HG03520 (cell line): ENCODE measurements at regions not wholly inside any gene's neighbourhood (a gene's known extent, or its start where the extent isn't known, plus 50 kb on each side); places are given as distances from the start of the nearest gene placed in this dataset.

Experiments
- ATAC-seq: cut with Tn5 transposase; IDR thresholded peaks from one replicate; pipeline ENCODE4 v1.9.1; 2021; ENCODE audit warnings: mild to moderate bottlenecking, moderate library complexity; ENCODE audit not compliant: unreplicated experiment

DNA sequence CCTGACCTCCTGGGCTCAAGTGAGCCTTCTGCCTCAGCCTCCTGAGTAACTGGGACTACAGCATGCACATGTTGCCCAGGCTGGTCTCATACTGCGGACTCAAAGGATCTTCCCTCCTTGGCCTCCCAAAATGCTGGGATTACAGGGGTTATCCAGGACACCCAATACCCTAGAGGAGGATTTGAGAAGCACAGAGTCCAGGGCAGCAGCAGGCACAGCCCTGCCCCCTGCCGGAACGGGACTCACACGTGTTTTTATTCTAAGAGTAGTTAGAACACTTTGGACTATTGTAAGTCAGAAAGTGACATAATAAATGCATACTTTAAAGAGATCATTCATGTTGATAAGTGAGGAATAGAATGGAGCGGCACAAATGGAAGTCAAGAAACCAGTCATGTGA lies 80.2 kb downstream of the C6orf118 start:
- no peak for ATAC-seq

DNA sequence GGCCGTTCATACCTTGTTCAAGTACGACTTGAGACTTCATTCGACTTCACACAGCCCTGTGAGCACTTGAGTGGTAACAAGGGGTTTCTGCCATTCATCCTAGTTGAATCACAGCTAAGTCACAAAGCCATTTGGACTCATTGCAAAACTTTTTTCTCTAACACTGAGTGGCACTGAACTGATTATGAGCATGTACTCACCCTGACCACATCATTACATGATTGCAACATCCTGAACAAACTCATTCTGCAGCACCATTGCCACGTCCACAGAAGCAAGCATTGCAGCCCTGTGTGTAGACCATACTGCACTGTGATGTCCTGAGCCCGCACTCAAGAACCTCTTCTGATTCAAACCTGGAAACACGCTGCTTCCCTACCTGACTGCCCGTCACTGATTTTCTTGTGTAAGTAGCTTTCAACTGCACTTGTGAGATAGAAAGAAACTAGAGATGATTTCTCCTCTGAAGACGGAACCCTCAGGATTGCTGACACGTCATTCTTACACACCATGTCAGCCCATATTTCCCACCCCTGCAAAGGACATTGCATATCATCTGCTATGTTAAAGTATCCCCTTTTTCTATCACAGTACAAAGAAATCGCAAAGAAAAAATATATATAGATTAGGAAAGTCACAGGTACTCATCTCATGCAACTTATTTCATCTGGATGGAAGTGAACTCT lies 81.6 kb downstream of the C6orf118 start:
- no peak for ATAC-seq

DNA sequence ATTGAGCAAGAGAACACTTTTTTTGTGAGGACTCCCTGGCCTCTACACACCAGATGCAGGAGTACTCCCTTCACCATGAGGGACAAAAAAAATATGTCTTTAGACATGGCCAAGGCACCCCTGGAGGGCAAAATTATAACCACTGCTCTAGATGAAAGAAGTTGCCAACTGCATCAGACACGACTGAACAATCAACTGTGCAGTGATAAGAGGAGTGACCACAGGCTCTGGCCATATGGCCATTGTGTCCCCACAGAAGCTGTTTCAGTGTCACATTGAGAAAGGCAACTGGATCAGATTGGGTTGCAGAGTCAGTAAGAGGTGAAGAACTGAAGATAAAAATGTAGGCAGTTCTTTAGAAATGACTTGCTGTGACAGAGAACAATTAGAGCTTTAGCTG lies 85.7 kb downstream of the C6orf118 start:
- ATAC-seq = no peak

DNA sequence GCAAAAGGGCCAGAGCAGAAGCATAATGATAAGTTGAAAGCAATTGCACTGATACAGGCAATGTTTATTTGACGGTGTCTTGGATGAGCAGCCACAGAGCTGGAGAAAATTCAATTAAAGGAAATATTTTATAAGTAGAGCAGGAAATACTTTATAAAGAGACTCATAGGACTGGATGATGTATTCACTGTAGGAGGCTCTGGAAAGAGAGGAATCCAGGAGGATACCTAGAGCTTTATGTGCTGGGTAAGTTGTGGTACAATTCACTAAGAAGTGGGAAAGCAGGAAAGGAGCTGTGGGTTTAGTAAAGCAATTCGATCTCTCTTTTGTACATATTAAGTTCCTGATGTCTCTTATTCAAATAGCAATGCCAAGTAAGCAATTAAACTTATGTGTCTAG lies 86.3 kb downstream of the C6orf118 start:
- no peak for ATAC-seq

DNA sequence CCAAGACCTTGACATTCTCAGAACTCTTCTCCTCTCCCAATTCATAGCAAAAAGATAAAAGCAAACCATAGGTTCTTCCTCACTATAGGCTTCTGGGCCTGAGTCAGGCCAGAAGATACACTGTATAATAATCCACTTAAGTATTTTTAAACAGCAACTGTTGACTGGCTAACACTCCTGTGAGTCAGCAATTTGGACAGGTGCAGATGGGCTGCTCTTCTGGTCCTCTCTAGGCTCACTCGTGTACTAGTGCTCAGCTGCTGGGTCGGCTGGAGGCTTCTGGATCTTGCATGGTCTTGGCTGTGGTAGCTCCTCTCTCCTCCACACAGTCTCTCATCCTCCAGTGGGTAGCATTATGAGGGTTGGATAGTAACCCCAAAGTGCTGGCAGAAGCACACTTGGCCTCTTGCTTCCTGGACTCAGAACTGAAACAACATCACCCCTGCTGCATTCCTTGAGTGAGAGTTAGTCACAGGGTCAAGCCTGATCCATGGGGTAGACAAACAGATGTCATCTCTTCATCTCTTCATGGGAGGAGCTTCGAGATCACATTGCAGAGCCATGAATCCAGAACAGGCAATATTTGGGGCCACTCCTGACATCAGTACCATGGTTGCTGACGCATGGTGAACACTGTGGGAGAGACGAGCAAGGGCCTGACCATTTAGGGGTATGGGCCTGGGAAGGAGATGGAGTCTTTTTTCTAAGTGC lies 86.9 kb downstream of the C6orf118 start:
- ATAC-seq = no peak

DNA sequence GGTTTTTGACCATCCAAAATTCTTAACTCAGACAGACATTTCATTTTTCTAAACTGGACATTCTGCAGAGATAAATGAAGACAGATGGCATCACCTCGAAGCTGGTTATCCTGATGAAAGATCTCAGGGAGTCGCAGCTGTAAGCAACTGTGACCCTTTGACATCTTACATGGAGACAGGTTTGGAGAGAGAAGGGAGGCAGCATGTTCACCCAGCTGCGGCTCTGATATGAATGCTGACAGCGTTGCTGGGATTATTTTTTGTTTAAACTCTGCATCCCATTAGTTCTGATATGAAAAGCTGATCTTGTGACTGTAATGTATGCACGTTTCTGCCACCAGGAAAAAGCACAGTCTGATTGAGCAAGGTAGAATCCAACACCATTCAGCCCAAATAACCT lies 89.4 kb downstream of the C6orf118 start:
- no peak for ATAC-seq

DNA sequence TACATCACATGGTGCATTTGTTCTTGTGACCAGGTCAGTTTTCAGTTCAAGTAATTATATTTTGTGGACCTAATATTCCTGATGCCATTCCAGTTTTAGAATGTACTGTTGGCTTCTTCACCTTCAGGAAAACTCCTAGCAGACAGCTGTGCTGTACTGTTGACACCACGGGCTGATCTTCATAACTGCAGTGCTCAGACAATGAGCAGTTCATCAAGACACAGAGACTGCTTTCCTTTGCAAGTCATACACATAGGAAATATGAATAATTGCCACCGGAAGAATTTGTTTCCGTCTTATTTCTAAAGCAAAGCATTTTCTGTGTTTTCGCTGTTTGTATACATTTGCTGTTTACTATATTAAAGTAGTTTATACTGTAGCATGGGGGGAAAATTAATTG lies 89.8 kb downstream of the C6orf118 start:
- no peak for ATAC-seq

DNA sequence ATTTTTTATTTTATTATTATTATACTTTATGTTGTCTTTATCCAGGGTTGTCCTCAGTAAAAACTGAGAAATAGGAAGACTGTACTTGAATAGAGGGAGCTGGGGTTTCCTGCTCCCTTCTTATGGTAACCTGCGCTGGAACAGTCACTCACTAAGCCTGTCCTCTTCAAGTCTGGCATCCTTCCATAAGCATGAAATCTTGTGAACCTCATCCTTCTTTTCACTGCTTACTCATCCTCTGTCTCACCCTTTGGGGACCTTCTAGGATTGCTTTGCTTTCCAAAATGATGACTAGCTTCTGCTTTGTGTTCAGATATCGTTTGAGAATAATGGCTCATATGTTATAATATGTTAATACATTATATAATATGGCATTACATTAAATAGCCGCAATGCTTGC lies 90.6 kb downstream of the C6orf118 start:
- ATAC-seq = no peak

DNA sequence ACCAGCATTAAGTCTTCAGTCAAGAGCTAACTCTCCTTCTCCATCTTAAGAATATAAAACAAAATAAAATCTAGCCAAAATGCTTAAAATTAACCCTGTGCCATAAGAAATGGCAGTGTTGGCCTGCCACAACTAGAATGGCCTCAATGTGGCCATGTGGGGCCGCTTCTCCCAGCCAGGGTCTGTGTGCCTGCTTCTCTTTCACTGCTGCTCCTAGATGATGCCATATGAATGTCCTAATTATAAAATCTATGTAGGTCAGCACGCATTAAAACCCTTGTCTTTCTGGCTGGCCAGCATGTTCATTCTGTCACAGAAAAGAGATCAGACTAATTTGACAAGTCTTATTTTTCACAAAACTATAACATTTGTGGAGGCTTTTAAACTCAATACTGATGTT lies 102.6 kb downstream of the C6orf118 start:
- no peak for ATAC-seq

DNA sequence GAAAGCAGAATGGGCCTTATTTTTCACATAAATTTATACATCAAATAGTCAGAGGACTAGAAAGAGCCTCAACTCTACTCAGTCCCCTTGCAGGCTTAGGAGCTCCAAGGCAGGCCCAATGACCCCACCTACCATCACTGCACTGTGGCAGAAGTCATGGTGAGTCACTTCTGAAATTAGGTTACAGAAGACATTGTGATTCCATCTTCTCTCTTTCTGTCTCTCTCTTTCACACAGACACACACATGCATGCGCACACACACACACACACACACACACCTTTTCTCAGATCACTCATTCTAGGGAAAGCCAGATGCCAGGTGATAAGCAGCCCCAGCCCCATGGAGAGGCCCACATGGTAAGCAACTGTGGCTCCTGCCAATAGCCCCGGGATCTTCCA lies 103.8 kb downstream of the C6orf118 start:
- ATAC-seq = no peak

DNA sequence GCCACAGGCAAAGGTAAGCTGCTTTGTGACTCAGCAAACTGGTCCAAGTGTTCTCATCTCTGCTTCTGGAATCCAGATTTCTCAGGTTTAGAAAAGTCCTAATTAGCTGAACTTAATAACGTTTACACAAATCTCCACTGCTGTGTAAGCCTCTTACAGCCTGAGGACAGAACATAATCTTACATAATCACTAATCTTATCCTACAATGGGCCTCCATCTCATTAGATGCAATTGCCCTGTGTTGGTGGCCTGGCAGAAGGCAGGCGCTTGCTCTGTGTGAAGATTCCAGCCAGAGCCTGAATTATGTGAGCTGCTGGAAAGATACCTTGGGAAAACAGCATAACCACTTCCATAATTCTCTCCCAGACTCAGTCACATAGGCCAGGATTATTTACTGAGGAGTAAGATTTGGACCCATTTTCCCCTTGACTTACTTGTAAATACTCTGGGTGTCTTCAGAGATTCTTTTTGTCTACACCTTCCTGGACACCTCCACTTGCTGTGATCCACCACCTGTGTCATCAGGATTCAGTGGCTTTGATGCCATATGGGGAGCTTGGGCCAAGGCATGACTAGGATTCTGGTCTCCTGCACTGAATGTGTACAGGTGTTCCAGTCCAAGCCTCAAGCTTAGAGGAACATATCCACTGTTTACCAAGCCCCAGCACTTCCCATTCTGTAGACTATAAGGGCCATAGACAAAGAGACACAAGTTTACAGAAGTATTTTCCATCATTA lies 104.4 kb downstream of the C6orf118 start:
- ATAC-seq = no peak

DNA sequence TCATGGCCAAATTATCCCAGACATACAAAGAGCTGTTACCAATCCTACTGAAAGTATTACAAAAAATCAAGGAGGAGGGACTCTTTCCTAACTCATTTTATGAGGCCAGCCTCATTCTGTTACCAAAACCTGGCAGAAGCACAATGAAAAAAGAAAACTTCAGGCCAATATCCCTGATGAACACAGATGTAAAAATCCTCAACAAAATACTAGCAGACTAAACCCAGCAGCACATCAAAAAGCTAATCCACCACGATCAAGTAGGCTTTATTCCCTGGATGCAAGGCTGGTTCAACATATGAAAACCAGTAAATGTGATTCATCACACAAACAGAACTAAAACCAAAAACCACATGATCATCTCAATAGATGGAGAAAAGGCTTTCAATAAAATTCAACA lies 109.2 kb downstream of the C6orf118 start:
- ATAC-seq = no peak

DNA sequence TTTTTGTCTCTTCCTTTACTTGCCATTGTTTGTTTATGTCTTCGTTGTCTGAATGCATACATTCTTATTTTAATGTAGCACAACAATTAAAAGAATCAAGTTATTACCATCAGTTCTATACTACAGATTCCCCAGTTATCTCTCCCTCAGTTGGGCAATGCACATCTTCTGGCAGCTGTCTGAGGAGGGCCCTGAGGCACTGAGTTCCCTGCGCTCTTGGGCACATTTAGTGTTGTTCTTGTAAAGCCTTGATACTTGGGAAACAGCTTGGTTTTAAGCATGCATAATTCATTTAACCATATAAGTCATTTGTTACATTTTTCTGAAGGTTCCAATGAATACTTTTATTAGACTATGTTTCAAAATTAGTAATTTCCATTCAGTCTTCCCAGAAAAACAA lies 117.9 kb downstream of the C6orf118 start:
- no peak for ATAC-seq

DNA sequence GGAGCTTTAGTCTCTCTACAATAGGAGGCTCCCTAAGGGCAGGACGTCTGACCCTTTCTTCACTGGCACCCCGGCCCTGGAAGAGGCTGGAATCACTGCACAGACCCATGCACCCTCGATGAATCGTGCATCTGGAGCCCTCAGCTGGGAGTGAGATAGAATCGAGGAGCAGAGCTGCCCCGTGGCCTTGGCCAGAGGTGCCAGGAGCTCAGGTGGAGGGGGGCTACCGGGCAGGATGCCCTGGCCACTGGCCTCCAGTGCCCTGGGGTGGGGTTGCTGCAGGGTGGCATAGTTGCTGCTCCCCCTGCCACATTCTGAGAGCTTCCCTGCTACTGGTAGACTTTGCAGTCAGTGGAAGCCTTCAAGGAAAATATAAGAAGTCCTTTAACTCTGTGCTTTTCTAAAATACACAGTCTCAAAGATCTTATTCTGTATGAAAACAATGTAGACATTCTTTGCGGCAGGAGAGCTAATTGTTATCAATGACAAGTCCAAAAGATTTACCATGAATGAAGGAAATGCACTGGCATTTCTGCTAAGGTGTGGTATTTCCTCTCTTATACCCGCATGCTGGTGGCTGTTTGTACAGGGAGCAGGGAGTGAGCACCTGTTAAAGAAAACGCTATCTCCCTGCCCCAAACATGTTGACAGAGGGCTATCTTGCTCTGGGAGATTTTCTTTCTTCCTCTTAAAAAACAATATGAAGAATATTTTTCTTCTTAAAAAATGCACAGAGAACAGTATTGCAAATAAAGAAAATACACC lies 122.8 kb downstream of the C6orf118 start:
- ATAC-seq = no peak

DNA sequence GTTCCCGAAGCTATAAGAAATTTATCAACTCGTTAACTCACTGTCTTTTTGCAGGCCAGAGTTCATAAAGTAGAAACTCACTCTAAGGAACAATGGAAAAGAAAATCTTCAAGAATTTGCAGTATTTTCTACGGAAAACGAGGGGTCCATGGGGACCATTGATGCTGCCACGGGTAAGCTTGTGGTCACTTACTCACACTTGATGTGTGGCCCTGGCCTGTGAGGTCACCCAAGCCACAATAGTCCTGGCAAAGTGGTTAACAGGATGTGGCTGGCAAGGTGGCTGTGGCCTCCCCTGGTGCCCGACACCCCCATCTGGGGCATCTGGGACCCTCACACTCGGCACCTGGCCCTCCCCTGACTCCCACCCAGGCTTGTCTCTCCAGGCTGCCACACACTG lies 123.4 kb downstream of the C6orf118 start:
- no peak for ATAC-seq

DNA sequence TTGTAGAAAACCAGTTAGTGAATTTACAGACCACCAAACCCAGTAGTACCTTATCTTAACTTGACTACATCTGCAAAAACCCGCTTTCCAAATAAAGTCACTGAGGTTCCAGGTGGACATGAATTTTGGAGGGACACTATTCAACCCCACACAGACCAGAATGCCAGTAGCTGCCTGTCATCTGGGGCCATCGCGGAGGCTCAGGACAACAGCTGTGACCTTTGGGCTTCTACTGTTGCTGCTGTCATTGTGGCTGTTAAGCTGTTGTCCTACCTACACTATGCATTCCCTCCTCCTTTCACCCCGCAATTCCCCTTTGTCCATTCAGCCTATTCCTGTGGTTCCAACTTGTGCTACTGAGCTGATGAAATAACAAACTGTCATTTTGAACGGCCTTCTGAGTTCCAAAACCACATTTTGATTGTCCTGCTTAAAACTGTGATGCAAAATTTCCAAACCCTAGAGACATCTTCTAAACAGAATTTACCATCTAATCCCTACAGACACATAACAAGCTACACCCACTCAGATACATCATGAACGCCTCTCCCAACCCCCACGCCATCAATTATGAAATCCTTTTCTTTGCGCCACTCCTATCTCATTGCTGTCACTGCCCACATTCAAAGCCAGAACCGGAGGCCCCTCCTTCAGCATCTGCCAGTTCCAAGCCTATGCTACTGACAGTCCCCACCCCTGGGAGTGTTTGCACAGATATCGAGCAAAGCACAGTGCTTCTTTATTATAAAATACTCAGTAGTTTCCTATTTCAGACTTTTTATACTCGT lies 125.0 kb downstream of the C6orf118 start:
- ATAC-seq = no peak

DNA sequence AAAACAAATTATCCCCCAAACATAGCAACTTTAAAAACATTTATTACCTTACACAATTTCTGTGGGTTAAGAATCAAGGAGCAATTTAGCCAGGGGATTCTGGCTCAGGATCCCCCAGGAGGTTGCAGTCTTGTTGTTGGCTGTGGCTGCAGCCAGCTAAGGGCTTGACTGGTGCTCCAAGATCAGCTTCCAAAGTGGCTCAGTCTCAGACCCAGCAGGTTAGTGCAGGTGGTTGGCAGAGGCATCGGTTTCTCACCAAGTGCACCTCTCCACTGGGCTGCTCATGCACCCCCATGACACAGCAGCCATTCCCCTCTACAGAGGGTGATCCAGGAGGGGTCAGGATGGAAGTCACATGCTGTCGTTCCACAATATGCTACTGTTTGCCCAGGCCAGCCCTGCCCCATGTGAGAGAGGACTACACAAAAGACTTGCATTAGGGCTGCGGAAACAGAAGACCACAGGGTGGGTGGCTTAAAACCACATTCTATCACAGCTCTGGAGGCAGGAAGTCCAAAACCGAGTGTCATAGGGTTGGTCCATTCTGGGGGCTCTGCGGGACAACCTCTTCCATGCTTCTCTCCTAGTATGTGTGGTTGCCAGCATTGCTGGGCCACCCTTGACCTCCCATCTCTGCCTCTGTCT lies 125.8 kb downstream of the C6orf118 start:
- ATAC-seq = no peak

DNA sequence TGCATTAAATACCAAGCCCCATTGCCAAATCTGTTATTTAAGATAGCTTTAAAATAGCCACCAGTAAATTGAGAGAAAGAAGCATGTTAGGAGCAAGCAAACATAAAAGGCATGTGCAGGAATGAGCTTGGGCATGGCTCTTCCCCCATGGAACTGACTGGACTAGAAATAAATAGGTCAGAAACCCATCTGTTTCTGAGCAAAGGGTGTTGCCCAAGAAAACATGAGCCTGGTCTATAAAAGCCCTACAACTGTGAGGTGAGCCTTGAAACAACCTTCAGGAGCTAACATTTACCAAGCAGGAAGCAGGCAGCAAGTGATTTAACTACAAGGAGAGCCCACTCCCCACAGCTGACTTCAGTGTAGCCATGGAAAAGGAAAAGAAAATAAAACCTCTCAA lies 126.3 kb downstream of the C6orf118 start:
- no peak for ATAC-seq

DNA sequence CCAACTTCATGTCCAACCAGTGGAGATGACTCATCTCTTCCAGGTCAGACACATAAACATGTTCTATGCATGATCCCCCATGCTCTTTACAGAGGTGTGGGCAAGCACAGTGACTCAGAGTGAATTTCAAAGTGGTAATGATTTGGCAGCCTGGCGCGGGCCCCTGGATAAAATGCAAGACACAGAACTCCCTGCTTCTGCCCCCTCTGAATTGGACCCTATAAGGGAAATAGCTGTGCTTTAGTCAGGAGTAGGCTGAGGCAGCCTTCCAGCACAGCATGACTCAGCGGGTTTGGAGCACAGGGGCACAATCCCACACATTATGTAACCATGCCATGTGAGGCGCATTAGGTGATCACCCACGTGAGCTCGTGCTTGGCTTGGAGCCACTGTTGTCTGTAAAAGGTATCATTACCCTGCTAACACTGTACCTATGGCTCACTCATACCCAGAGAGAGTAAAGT lies 127.4 kb downstream of the C6orf118 start:
- ATAC-seq = no peak

DNA sequence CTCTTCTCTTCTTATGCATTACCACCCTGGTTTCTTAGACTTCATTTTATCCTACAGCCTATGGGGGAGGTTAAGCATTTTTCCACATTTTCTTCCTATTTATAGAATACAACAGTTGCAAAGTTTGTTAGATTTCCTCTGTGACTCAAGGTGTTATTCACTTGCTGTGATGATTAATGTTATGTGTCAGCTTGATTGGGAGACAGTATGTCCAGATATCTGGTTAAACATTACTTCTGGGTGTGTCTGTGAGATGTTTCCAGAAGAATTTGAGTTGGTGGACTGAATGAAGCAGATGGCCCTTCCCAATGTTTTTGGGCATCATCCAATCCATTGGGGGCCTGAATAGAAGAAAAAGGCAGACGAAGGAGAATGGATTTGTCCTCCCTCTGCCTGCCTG lies 131.3 kb downstream of the C6orf118 start:
- ATAC-seq = no peak
